Keratinocyte (primary cell): ENCODE measurements at regions not wholly inside any gene's neighbourhood (a gene's known extent, or its start where the extent isn't known, plus 50 kb on each side); places are given as distances from the start of the nearest gene placed in this dataset.

ENCODE experiments used
- DNase-seq: peaks from one replicate; pipeline ENCODE4 v3.0.0-alpha.2; 2011; ENCODE audit warnings: low read depth, missing footprints, low spot score
- FAIRE-seq: peaks from 2 replicates; lab custom pipeline; 2011; peaks lifted over from hg19 to GRCh38; lab: Jason Lieb, UNC
- H2AFZ ChIP-seq: 2 replicates; pipeline ENCODE4 v1.6.0; 2012; ENCODE audit warnings: low read length, control low read depth, inconsistent platforms; ENCODE audit not compliant: control insufficient read depth
- H3K27ac ChIP-seq: 2 replicates; pipeline ENCODE4 v1.5.1; 2011; ENCODE audit warnings: low read length; ENCODE audit not compliant: control insufficient read depth, insufficient read depth
- H3K27me3 ChIP-seq: 3 replicates; pipeline ENCODE4 v1.6.0; 2011; ENCODE audit warnings: low read length; ENCODE audit not compliant: control insufficient read depth, insufficient read depth; ENCODE audit errors: extremely low read depth
- H3K36me3 ChIP-seq, 2 experiments: 2 replicates in 1 of 2; 3 replicates in 1 of 2; pipeline ENCODE4 v1.5.1; 2011; ENCODE audit warnings: low read length in 2 of 2, mild to moderate bottlenecking in 1 of 2; ENCODE audit not compliant: control insufficient read depth in 2 of 2, insufficient read depth in 2 of 2; ENCODE audit errors: extremely low read depth in 1 of 2
- H3K4me1 ChIP-seq: 3 replicates; pipeline ENCODE4 v1.5.1; 2011; ENCODE audit warnings: low read length; ENCODE audit not compliant: control insufficient read depth, insufficient read depth; ENCODE audit errors: extremely low read depth
- H3K4me2 ChIP-seq: 3 replicates; pipeline ENCODE4 v1.6.0; 2011; ENCODE audit warnings: low read depth, low read length; ENCODE audit not compliant: control insufficient read depth, insufficient read depth; ENCODE audit errors: extremely low read depth
- H3K4me3 ChIP-seq, 3 experiments: fragments of 200-600 bp in 1 of 3; sonication (generic) in 1 of 3; 2 replicates in 2 of 3; 3 replicates in 1 of 3; pipeline ENCODE4 v1.5.1; 2011 to 2016; ENCODE audit warnings: low read length in 3 of 3, mild to moderate bottlenecking in 3 of 3, control low read depth in 2 of 3, inconsistent platforms in 1 of 3, low read depth in 1 of 3, mixed read lengths in 1 of 3, mixed run types in 1 of 3, moderate library complexity in 1 of 3; ENCODE audit not compliant: control insufficient read depth in 2 of 3, insufficient read depth in 2 of 3; ENCODE audit errors: extremely low read depth in 1 of 3
- H3K79me2 ChIP-seq: 2 replicates; pipeline ENCODE4 v1.6.0; 2012; ENCODE audit warnings: low read length; ENCODE audit not compliant: control insufficient read depth, insufficient read depth
- H3K9ac ChIP-seq: 3 replicates; pipeline ENCODE4 v1.6.0; 2011; ENCODE audit warnings: low read length; ENCODE audit not compliant: control insufficient read depth, insufficient read depth; ENCODE audit errors: extremely low read depth
- H3K9me1 ChIP-seq: 3 replicates; pipeline ENCODE4 v1.6.0; 2011; ENCODE audit warnings: low read length; ENCODE audit not compliant: control insufficient read depth, insufficient read depth; ENCODE audit errors: extremely low read depth
- H3K9me3 ChIP-seq: 2 replicates; pipeline ENCODE4 v1.5.1; 2012; ENCODE audit warnings: low read depth, low read length; ENCODE audit not compliant: control insufficient read depth
- H4K20me1 ChIP-seq: 3 replicates; pipeline ENCODE4 v1.6.0; 2011; ENCODE audit warnings: low read length; ENCODE audit not compliant: control insufficient read depth, insufficient read depth; ENCODE audit errors: extremely low read depth
- CTCF ChIP-seq, 3 experiments: IDR thresholded peaks in 1 of 3; conservative IDR thresholded peaks in 1 of 3; optimal IDR thresholded peaks in 1 of 3; 2 replicates in 2 of 3; 3 replicates in 1 of 3; pipeline versions ENCODE3 to v1.5.1; 2011; ENCODE audit warnings: low read length in 3 of 3, mild to moderate bottlenecking in 3 of 3, moderate library complexity in 2 of 3, control low read depth in 1 of 3, inconsistent platforms in 1 of 3; ENCODE audit not compliant: insufficient read depth in 2 of 3; ENCODE audit errors: extremely low read depth in 1 of 3
- EZH2 ChIP-seq: IDR thresholded peaks from one replicate; pipeline ENCODE4 v1.6.1; 2012; ENCODE audit warnings: inconsistent platforms, mild to moderate bottlenecking, low read length, moderate library complexity
- dilution Hi-C: fragments of 300-500 bp; cut with MboI; formaldehyde crosslinking; loops from one replicate; pipeline ENCODE4 v1.7.0; 2020; ENCODE audit warnings: low sequenced_read_pairs; ENCODE audit not compliant: extremely low pct_ligation_motif_present

GRCh38 chr20:52402950-52403349, 211.4 kb upstream of the ZFP64 start:
- dilution Hi-C loops = no loop called here
- no peak for DNase-seq

GRCh38 chr20:52402514-52402913, 210.9 kb upstream of the ZFP64 start:
- FAIRE-seq = no peak
- H3K9me3 ChIP-seq = no peaks in the 10 kb centered on the region
- H3K36me3 ChIP-seq = no peaks in the 10 kb centered on the region
- H3K27ac ChIP-seq = no peak overlapping the region
- H3K79me2 ChIP-seq = no peaks in the 10 kb centered on the region
- H3K4me2 ChIP-seq = no peak overlapping the region
- no peaks in the 10 kb centered on the region for H4K20me1 ChIP-seq
- no peak overlapping the region for H3K4me3 ChIP-seq
- no peaks in the 10 kb centered on the region for H3K27me3 ChIP-seq
- no peak for TF ChIP-seq EZH2
- no peak for TF ChIP-seq CTCF (optimal IDR thresholded peaks at IDR 0.05 in 1 of 3, IDR thresholded peaks at IDR 0.05 in 1 of 3, conservative IDR thresholded peaks at IDR 0.05 in 1 of 3; ENCODE audit: extremely low read depth in 1 of 3, insufficient read depth in 2 of 3, low read length in 3 of 3)
- no peaks in the 10 kb centered on the region for H3K4me1 ChIP-seq
- H3K9me1 ChIP-seq = no peaks in the 10 kb centered on the region
- DNase-seq = no peak
- no peak overlapping the region for H3K9ac ChIP-seq
- H2AFZ ChIP-seq = no peak overlapping the region
- dilution Hi-C loops = no loop called here

More at GRCh38 chr20:52402950-52403349, 211.4 kb upstream of the ZFP64 start:
- no peak for FAIRE-seq
- Histone ChIP-seq H3K4me1 (no peaks in the 10 kb centered on the region), H3K36me3 (no peaks in the 10 kb centered on the region), H3K79me2 (no peaks in the 10 kb centered on the region), H3K27ac (no peak overlapping the region), H3K9ac (no peak overlapping the region), H4K20me1 (no peaks in the 10 kb centered on the region), H3K4me2 (no peak overlapping the region), H3K4me3 (no peak overlapping the region), H3K27me3 (no peaks in the 10 kb centered on the region), H3K9me1 (no peaks in the 10 kb centered on the region), H2AFZ (no peak overlapping the region), H3K9me3 (no peaks in the 10 kb centered on the region)
- TF ChIP-seq EZH2 (no peak), CTCF (optimal IDR thresholded peaks at IDR 0.05 in 1 of 3, IDR thresholded peaks at IDR 0.05 in 1 of 3, conservative IDR thresholded peaks at IDR 0.05 in 1 of 3; ENCODE audit: extremely low read depth in 1 of 3, insufficient read depth in 2 of 3, low read length in 3 of 3) (no peak)
